K562 (cell line): ENCODE measurements at regions not wholly inside any gene's neighbourhood (a gene's known extent, or its start where the extent isn't known, plus 50 kb on each side); places are given as distances from the start of the nearest gene placed in this dataset.

ENCODE experiments used
- ATAC-seq: fragments of 200-7000 bp; cut with Tn5 transposase; 3 replicates; pipeline ENCODE4 v1.9.1; 2020; ENCODE audit warnings: moderate library complexity
- BruUV-seq: library from RNA; stranded (reverse); fragments of 400-500 nt; replicated peaks from 2 replicates; lab custom pipeline; 2021; lab: Mats Ljungman, UMichigan
- CTCF ChIA-PET: fragments of 300-600 bp; formaldehyde crosslinking; extraction: SDS; loops from one replicate; lab custom pipeline; 2021; ENCODE audit warnings: low intra/inter-chr PET ratio; lab: Yijun Ruan, JAX
- POLR2A ChIA-PET: fragments of 300-600, 350-650 bp; sonication (Branson Sonifier 250); formaldehyde crosslinking; extraction: SDS; loops from one replicate; lab custom pipeline; 2021; ENCODE audit warnings: antibody characterized with exemption, inconsistent platforms; lab: Yijun Ruan, JAX
- DNase-seq, 4 experiments: peaks; one replicate each; pipeline versions ENCODE4 v3.0.0 to v3.0.0-alpha.2; 2011 to 2018; ENCODE audit warnings: low spot score in 3 of 4, mixed read lengths in 3 of 4; ENCODE audit errors: extremely low read depth in 1 of 4
- FAIRE-seq: peaks from 2 replicates; lab custom pipeline; 2011; peaks lifted over from hg19 to GRCh38; lab: Jason Lieb, UNC
- H2AFZ ChIP-seq: 2 replicates; pipeline ENCODE4 v1.6.0; 2011; ENCODE audit warnings: low read depth, low read length, control low read depth, inconsistent platforms
- H3K27ac ChIP-seq: fragments of 200-600 bp; 3 replicates; pipeline ENCODE4 v1.8.0; 2011; ENCODE audit warnings: low read depth, mild to moderate bottlenecking, control low read depth, inconsistent platforms, low read length, moderate library complexity, mixed read lengths; ENCODE audit errors: extremely low read depth
- H3K27me3 ChIP-seq, 2 experiments: fragments of 300-600 bp in 1 of 2; 2 replicates in 1 of 2; 3 replicates in 1 of 2; pipeline versions ENCODE4 v1.6.0 to v1.8.0; 2011; ENCODE audit warnings: inconsistent platforms in 2 of 2, low read length in 2 of 2, mild to moderate bottlenecking in 1 of 2, mixed read lengths in 1 of 2, moderate library complexity in 1 of 2; ENCODE audit not compliant: control insufficient read depth in 2 of 2, insufficient read depth in 2 of 2
- H3K36me3 ChIP-seq: fragments of 300-600 bp; 3 replicates; pipeline ENCODE4 v1.8.0; 2011; ENCODE audit warnings: mild to moderate bottlenecking, low read length, inconsistent platforms; ENCODE audit not compliant: control insufficient read depth, insufficient read depth
- H3K4me1 ChIP-seq, 2 experiments: fragments of 200-600 bp in 1 of 2; replicated peaks in 1 of 2; 2 replicates in 1 of 2; 3 replicates in 1 of 2; pipeline versions ENCODE4 v1.5.1 to v1.8.0; 2011; ENCODE audit warnings: inconsistent platforms in 2 of 2, low read length in 2 of 2, mild to moderate bottlenecking in 1 of 2, mixed read lengths in 1 of 2, moderate library complexity in 1 of 2; ENCODE audit not compliant: control insufficient read depth in 2 of 2, insufficient read depth in 2 of 2
- H3K4me2 ChIP-seq: 2 replicates; pipeline ENCODE4 v1.6.1; 2011; ENCODE audit warnings: low read length, control low read depth, inconsistent platforms, mixed read lengths; ENCODE audit not compliant: insufficient read depth
- H3K4me3 ChIP-seq: fragments of 200-600 bp; sonication (generic), shearing (Covaris generic); 2 replicates; pipeline ENCODE4 v1.5.1; 2016; ENCODE audit warnings: control low read depth, inconsistent platforms
- H3K79me2 ChIP-seq: fragments of 200-600 bp; 3 replicates; pipeline ENCODE4 v1.8.0; 2011; ENCODE audit warnings: low read length, inconsistent platforms; ENCODE audit not compliant: control insufficient read depth, insufficient read depth
- H3K9ac ChIP-seq, 2 experiments: 2 replicates each; pipeline versions ENCODE4 v1.6.0 to v1.6.1; 2011; ENCODE audit warnings: low read depth in 2 of 2, low read length in 2 of 2, control low read depth in 1 of 2, inconsistent platforms in 1 of 2, mild to moderate bottlenecking in 1 of 2, mixed read lengths in 1 of 2; ENCODE audit not compliant: insufficient read depth in 1 of 2
- H3K9me1 ChIP-seq: one replicate; pipeline ENCODE4 v1.6.0; 2011; ENCODE audit warnings: inconsistent platforms, mild to moderate bottlenecking, low read length, moderate library complexity; ENCODE audit not compliant: control insufficient read depth, insufficient read depth
- H3K9me3 ChIP-seq: replicated peaks from 2 replicates; pipeline ENCODE4 v1.5.1; 2011; ENCODE audit warnings: low read depth, low read length, inconsistent platforms; ENCODE audit not compliant: control insufficient read depth, insufficient read depth
- H4K20me1 ChIP-seq: replicated peaks from 2 replicates; pipeline ENCODE4 v1.6.1; 2011; ENCODE audit warnings: low read length, inconsistent platforms, mixed read lengths; ENCODE audit not compliant: control insufficient read depth, insufficient read depth
- CLOCK ChIP-seq: fragments of 250-450 bp; sonication (Bioruptor Pico); IDR thresholded peaks from 2 replicates; pipeline ENCODE4 v1.4.0; 2020; ENCODE audit warnings: mild to moderate bottlenecking, moderate library complexity, borderline replicate concordance
- RBM22 ChIP-seq: fragments of 200-400 bp; formaldehyde crosslinking; IDR thresholded peaks from 2 replicates; pipeline ENCODE4 v1.6.1; 2018; ENCODE audit warnings: low read length, low read depth; ENCODE audit not compliant: poor library complexity, severe bottlenecking
- RNF2 ChIP-seq: sonication (generic); IDR thresholded peaks from 2 replicates; pipeline ENCODE4 v1.6.1; 2016
- SAFB2 ChIP-seq: fragments of 200-400 bp; formaldehyde crosslinking; IDR thresholded peaks from 2 replicates; pipeline ENCODE4 v1.6.1; 2018; ENCODE audit warnings: borderline replicate concordance, low read length, low read depth, moderate library complexity; ENCODE audit not compliant: severe bottlenecking
- SP2 ChIP-seq: IDR thresholded peaks from 2 replicates; pipeline ENCODE4 v1.6.1; 2011; ENCODE audit warnings: mild to moderate bottlenecking, low read depth, low read length, moderate library complexity; ENCODE audit not compliant: poor library complexity, severe bottlenecking; ENCODE audit errors: extremely low read depth
- TAF7 ChIP-seq: fragments of 450-650 bp; IDR thresholded peaks from 2 replicates; pipeline ENCODE4 v1.6.1; 2016; ENCODE audit warnings: missing genetic modification characterization, missing compliant biosample characterization
- ZNF592 ChIP-seq: fragments of 450-650 bp; IDR thresholded peaks from 2 replicates; pipeline ENCODE4 v1.6.1; 2017; ENCODE audit warnings: antibody characterized with exemption, mild to moderate bottlenecking
- ZNF740 ChIP-seq, 3 experiments: fragments of 200-800 bp in 1 of 3; sonication (Bioruptor generic) in 1 of 3; sonication (generic) in 1 of 3; formaldehyde crosslinking in 1 of 3; IDR thresholded peaks; 2 replicates each; pipeline versions ENCODE4 v1.6.1 to v1.8.0; 2016 to 2022; ENCODE audit warnings: mild to moderate bottlenecking in 2 of 3, missing compliant biosample characterization in 2 of 3, missing genetic modification characterization in 2 of 3, missing genetic modification reagents in 1 of 3
- WGBS: fragments of 100-300 bp; shearing (Covaris generic); methylation state at CpG from one replicate; pipeline ENCODE4 v1.1.6; 2016; ENCODE audit warnings: low coverage, mixed read lengths; ENCODE audit not compliant: insufficient coverage; ENCODE audit errors: missing lambda C conversion rate; 5-methylcytosine and 5-hydroxymethylcytosine counted together
- in situ Hi-C: fragments of 300-500 bp; cut with MboI; formaldehyde crosslinking; loops from 4 replicates; pipeline ENCODE4 v1.15.0; 2018; ENCODE audit warnings: inconsistent platforms, mixed read lengths
- intact Hi-C: fragments of 100-400 bp; cut with micrococcal nuclease; formaldehyde crosslinking; loops from 2 replicates; pipeline ENCODE4 v1.14.2; 2022

- peak overlapping the region; percentile 78 for H2AFZ ChIP-seq
- no peaks in the 10 kb centered on the region for H3K9me1 ChIP-seq
- TF ChIP-seq TAF7 (tag): no peak
- TF ChIP-seq SAFB2: no peak
- peak; percentile 37; the same call in 1 of the 2 replicates for TF ChIP-seq ZNF592
- no peak for TF ChIP-seq SP2
- no peak for TF ChIP-seq ZNF740 (CRISPR knock-in tag; IDR thresholded peaks at IDR 0.05)
- TF ChIP-seq ZNF740 (tag; IDR thresholded peaks at IDR 0.05): 0 out of 4 replicates have a peak, but pooled peaks of 1 of the 2 experiments have one; percentile 35
- no peak for TF ChIP-seq CLOCK (CRISPR knock-in tag)
- TF ChIP-seq RNF2: no peak
- TF ChIP-seq RBM22: no peak
- FAIRE-seq (no peak), DNase-seq (no peak), ATAC-seq (peak; percentile 32; the same call in 2 of the 3 replicates)
- BruUV-seq: no TSS peak
- peaks cover 0 to 5% of the 10 kb centered on the region in 2 experiments; a peak in 2 of 5 replicates for H3K4me1 ChIP-seq
- no peaks in the 10 kb centered on the region for H3K9me3 ChIP-seq
- no peaks in the 10 kb centered on the region for H4K20me1 ChIP-seq
- H3K36me3 ChIP-seq: no peaks in the 10 kb centered on the region
- H3K4me2 ChIP-seq: no peak overlapping the region
- CTCF ChIA-PET: no interaction called here
- no peak overlapping the region for H3K4me3 ChIP-seq
- 50% methylated on average over 11 of the region's 11 CpGs for WGBS
- in situ Hi-C loops (no loop called here), intact Hi-C loops (loop anchor here (5.0 kb wide), 1 partner anchor 72 kb away; no protein-coding TSS in a partner anchor)
- H3K9ac ChIP-seq: no peak overlapping the region; a peak in 1 of 4 replicates
- H3K27me3 ChIP-seq: no peaks in the 10 kb centered on the region
- H3K79me2 ChIP-seq: no peaks in the 10 kb centered on the region
- POLR2A ChIA-PET: interaction anchor here (0.7 to 2.9 kb wide), 6 partner anchors 10 to 106 kb away, joined by 3 to 7 read pairs (median 4); no protein-coding TSS in a partner anchor
- no peak overlapping the region for H3K27ac ChIP-seq
Observed at GRCh38 chr6:146984251-146984924, 219.8 kb upstream of the STXBP5 start.
